Trophoblast cell (in vitro differentiated cells and primary cell): ENCODE measurements at regions not wholly inside any gene's neighbourhood (a gene's known extent, or its start where the extent isn't known, plus 50 kb on each side); places are given as distances from the start of the nearest gene placed in this dataset.
"Not testable (repeated sequence)": the region's sequence is repeated elsewhere in the genome, so short reads cannot be mapped to it uniquely, and the experiment has no call there.

Experiments used
- DNase-seq, 2 donors: peaks; one replicate each; pipeline ENCODE4 v3.0.0-alpha.2; 2016
- H2AFZ ChIP-seq: 2 replicates; pipeline ENCODE4 v1.6.1; 2013; ENCODE audit warnings: low read length, moderate library complexity, mild to moderate bottlenecking; ENCODE audit not compliant: insufficient read depth, poor library complexity
- H2AK5ac ChIP-seq: 2 replicates; pipeline ENCODE4 v1.6.1; 2013; ENCODE audit warnings: mild to moderate bottlenecking, low read length
- H2BK120ac ChIP-seq: 2 replicates; pipeline ENCODE4 v1.6.1; 2013; ENCODE audit warnings: low read length, mild to moderate bottlenecking, moderate library complexity; ENCODE audit not compliant: insufficient read depth, poor library complexity
- H2BK12ac ChIP-seq: 2 replicates; pipeline ENCODE4 v1.6.1; 2013; ENCODE audit warnings: mild to moderate bottlenecking, low read length, moderate library complexity
- H2BK5ac ChIP-seq: 2 replicates; pipeline ENCODE4 v1.6.1; 2013; ENCODE audit warnings: low read length, low read depth, moderate library complexity, mild to moderate bottlenecking; ENCODE audit not compliant: poor library complexity
- H3K14ac ChIP-seq: 2 replicates; pipeline ENCODE4 v1.6.1; 2013; ENCODE audit warnings: mild to moderate bottlenecking, low read length
- H3K18ac ChIP-seq: 2 replicates; pipeline ENCODE4 v1.6.1; 2013; ENCODE audit warnings: mild to moderate bottlenecking, low read length
- H3K23ac ChIP-seq: 2 replicates; pipeline ENCODE4 v1.6.1; 2013; ENCODE audit warnings: low read length
- H3K27ac ChIP-seq: 2 replicates; pipeline ENCODE4 v1.5.1; 2013; ENCODE audit warnings: low read depth, mild to moderate bottlenecking, inconsistent platforms, low read length, moderate library complexity
- H3K27me3 ChIP-seq: 2 replicates; pipeline ENCODE4 v1.6.1; 2013; ENCODE audit warnings: inconsistent platforms, mild to moderate bottlenecking, low read length, moderate library complexity; ENCODE audit not compliant: insufficient read depth
- H3K36me3 ChIP-seq, 2 experiments: 1 replicate in 1 of 2; 2 replicates in 1 of 2; pipeline ENCODE4 v1.6.1; 2013; ENCODE audit warnings: low read length in 2 of 2, mild to moderate bottlenecking in 2 of 2, moderate library complexity in 1 of 2; ENCODE audit not compliant: insufficient read depth in 2 of 2, control insufficient read depth in 1 of 2
- H3K4ac ChIP-seq: 2 replicates; pipeline ENCODE4 v1.6.1; 2013; ENCODE audit warnings: low read depth, mild to moderate bottlenecking, low read length, moderate library complexity
- H3K4me1 ChIP-seq, 2 experiments: 1 replicate in 1 of 2; 2 replicates in 1 of 2; pipeline ENCODE4 v1.6.1; 2013; ENCODE audit warnings: low read length in 2 of 2, mild to moderate bottlenecking in 2 of 2, moderate library complexity in 1 of 2; ENCODE audit not compliant: insufficient read depth in 2 of 2, control insufficient read depth in 1 of 2
- H3K4me2 ChIP-seq: 2 replicates; pipeline ENCODE4 v1.6.1; 2013; ENCODE audit warnings: inconsistent platforms, mild to moderate bottlenecking, low read length, moderate library complexity
- H3K4me3 ChIP-seq: 2 replicates; pipeline ENCODE4 v1.5.1; 2013; ENCODE audit warnings: mild to moderate bottlenecking, low read depth, low read length, inconsistent platforms
- H3K79me1 ChIP-seq: one replicate; pipeline ENCODE4 v1.6.1; 2013; ENCODE audit warnings: low read length
- H3K79me2 ChIP-seq: 2 replicates; pipeline ENCODE4 v1.6.1; 2013; ENCODE audit warnings: low read length, mild to moderate bottlenecking; ENCODE audit not compliant: control insufficient read depth, insufficient read depth, poor library complexity
- H3K9ac ChIP-seq: 2 replicates; pipeline ENCODE4 v1.6.1; 2013; ENCODE audit warnings: mild to moderate bottlenecking, low read length
- H3K9me3 ChIP-seq: 2 replicates; pipeline ENCODE4 v1.6.1; 2013; ENCODE audit warnings: low read depth, mild to moderate bottlenecking, control low read depth, inconsistent platforms, low read length; ENCODE audit not compliant: insufficient read depth
- H4K12ac ChIP-seq: 2 replicates; pipeline ENCODE4 v1.6.1; 2013; ENCODE audit warnings: low read depth, mild to moderate bottlenecking, low read length, moderate library complexity
- H4K8ac ChIP-seq: 2 replicates; pipeline ENCODE4 v1.6.1; 2013; ENCODE audit warnings: low read depth, mild to moderate bottlenecking, low read length, moderate library complexity
- H4K91ac ChIP-seq: one replicate; pipeline ENCODE4 v1.6.1; 2013; ENCODE audit warnings: low read depth, mild to moderate bottlenecking, low read length, moderate library complexity
- WGBS: extraction: QIAGEN DNeasy Blood & Tissue Kit; methylation state at CpG from one replicate; pipeline ENCODE4 v1.1.7; 2013; ENCODE audit warnings: missing lambda C conversion rate; ENCODE audit not compliant: insufficient read length, insufficient coverage; ENCODE audit errors: extremely low coverage; 5-methylcytosine and 5-hydroxymethylcytosine counted together

GRCh38 chr4:77355731-77356130 lies 198.7 kb downstream of the CCNG2 start:
- H3K4ac ChIP-seq = no peak overlapping the region
- no peak overlapping the region for H4K91ac ChIP-seq
- H3K27me3 ChIP-seq = no peaks in the 10 kb centered on the region
- H3K79me1 ChIP-seq = no peaks in the 10 kb centered on the region
- no peak overlapping the region for H2AK5ac ChIP-seq
- no peak overlapping the region for H2BK12ac ChIP-seq
- H3K4me2 ChIP-seq = no peak overlapping the region
- no peak overlapping the region for H3K14ac ChIP-seq
- no peak overlapping the region for H3K23ac ChIP-seq
- no peaks in the 10 kb centered on the region for H3K9me3 ChIP-seq
- no peak overlapping the region for H2BK120ac ChIP-seq
- H4K8ac ChIP-seq = no peak overlapping the region
- no peak overlapping the region for H3K18ac ChIP-seq
- no peak for DNase-seq
- H3K9ac ChIP-seq = no peak overlapping the region
- no peak overlapping the region for H3K27ac ChIP-seq
- H4K12ac ChIP-seq = no peak overlapping the region
- WGBS = no CpG with 5 or more reads among the region's 2 CpGs
- H3K36me3 ChIP-seq = no peaks in the 10 kb centered on the region
- H2BK5ac ChIP-seq = no peak overlapping the region
- no peaks in the 10 kb centered on the region for H3K4me1 ChIP-seq
- no peak overlapping the region for H3K4me3 ChIP-seq
- H2AFZ ChIP-seq = no peak overlapping the region
- no peaks in the 10 kb centered on the region for H3K79me2 ChIP-seq

GRCh38 chr4:77358315-77358928 lies 201.4 kb downstream of the CCNG2 start:
- Histone ChIP-seq H2AK5ac (no peak overlapping the region), H3K36me3 (no peaks in the 10 kb centered on the region), H3K79me1 (no peaks in the 10 kb centered on the region), H3K79me2 (no peaks in the 10 kb centered on the region), H4K12ac (no peak overlapping the region), H3K27me3 (no peaks in the 10 kb centered on the region), H3K4ac (no peak overlapping the region), H3K4me1 (no peaks in the 10 kb centered on the region), H3K14ac (no peak overlapping the region), H3K9me3 (no peaks in the 10 kb centered on the region), H2AFZ (no peak overlapping the region), H3K27ac (no peak overlapping the region), H3K18ac (no peak overlapping the region), H2BK5ac (no peak overlapping the region), H3K9ac (no peak overlapping the region), H3K23ac (no peak overlapping the region), H4K91ac (no peak overlapping the region), H3K4me3 (no peak overlapping the region), H2BK12ac (no peak overlapping the region), H3K4me2 (no peak overlapping the region), H4K8ac (no peak overlapping the region), H2BK120ac (no peak overlapping the region)
- DNase-seq = peak; percentile 4 to 63
- no CpG with 5 or more reads among the region's 2 CpGs for WGBS

GRCh38 chr4:77360451-77360850 lies 203.4 kb downstream of the CCNG2 start:
- H2BK12ac ChIP-seq = no peak overlapping the region
- no peaks in the 10 kb centered on the region for H3K4me1 ChIP-seq
- H2BK5ac ChIP-seq = no peak overlapping the region
- no peak overlapping the region for H2AFZ ChIP-seq
- H3K79me2 ChIP-seq = no peaks in the 10 kb centered on the region
- H3K23ac ChIP-seq = no peak overlapping the region
- H2AK5ac ChIP-seq = no peak overlapping the region
- H3K4me2 ChIP-seq = no peak overlapping the region
- H2BK120ac ChIP-seq = no peak overlapping the region
- no peaks in the 10 kb centered on the region for H3K36me3 ChIP-seq
- H3K4me3 ChIP-seq = no peak overlapping the region
- no CpG with 5 or more reads among the region's 4 CpGs for WGBS
- no peaks in the 10 kb centered on the region for H3K9me3 ChIP-seq
- no peak overlapping the region for H4K12ac ChIP-seq
- no peak overlapping the region for H3K4ac ChIP-seq
- H4K8ac ChIP-seq = no peak overlapping the region
- H3K79me1 ChIP-seq = no peaks in the 10 kb centered on the region
- no peak overlapping the region for H3K27ac ChIP-seq
- no peak for DNase-seq
- H3K18ac ChIP-seq = no peak overlapping the region
- H3K14ac ChIP-seq = no peak overlapping the region
- no peak overlapping the region for H4K91ac ChIP-seq
- H3K27me3 ChIP-seq = no peaks in the 10 kb centered on the region
- H3K9ac ChIP-seq = no peak overlapping the region

DNA sequence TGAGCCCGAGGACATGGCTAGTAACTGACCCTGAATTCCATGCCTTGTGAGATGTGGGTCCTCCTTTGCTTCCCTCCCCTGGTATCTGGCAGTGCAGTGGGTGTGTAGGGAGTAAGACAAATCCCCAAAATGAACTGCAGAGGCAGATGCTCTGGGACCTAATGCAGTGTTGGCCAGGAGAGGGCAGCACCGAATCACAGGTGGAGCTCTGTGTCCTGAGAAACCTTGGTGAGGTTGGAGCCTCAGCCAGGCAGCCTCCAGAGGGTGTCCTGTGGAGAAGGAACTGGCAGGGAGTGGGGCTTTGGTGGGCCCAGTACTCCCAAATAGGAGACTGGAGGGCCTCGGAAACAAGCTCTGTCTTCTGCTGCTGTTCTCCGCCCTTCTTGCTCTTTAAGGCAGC lies 209.9 kb downstream of the CCNG2 start:
- H2BK12ac ChIP-seq, H3K79me2 ChIP-seq, H3K79me1 ChIP-seq, H3K18ac ChIP-seq, H2AK5ac ChIP-seq, H3K4me2 ChIP-seq, H3K4me1 ChIP-seq, H3K14ac ChIP-seq, H3K4me3 ChIP-seq, H3K36me3 ChIP-seq, H2BK5ac ChIP-seq, H3K9me3 ChIP-seq, H3K27me3 ChIP-seq, H2AFZ ChIP-seq, H3K9ac ChIP-seq, H3K4ac ChIP-seq, H4K91ac ChIP-seq, H4K12ac ChIP-seq, H2BK120ac ChIP-seq, H3K27ac ChIP-seq, H4K8ac ChIP-seq, DNase-seq, H3K23ac ChIP-seq: not testable (repeated sequence)
- WGBS = no CpG with 5 or more reads among the region's 4 CpGs
